BE2C (cell line): ENCODE measurements at regions not wholly inside any gene's neighbourhood (a gene's known extent, or its start where the extent isn't known, plus 50 kb on each side); places are given as distances from the start of the nearest gene placed in this dataset.

ENCODE experiments used
- DNase-seq: peaks from one replicate; pipeline ENCODE4 v3.0.0-alpha.2; 2020
- H3K27me3 ChIP-seq: fragments of 250-450 bp; sonication (Bioruptor Pico); 2 replicates; pipeline ENCODE4 v1.5.1; 2020; ENCODE audit warnings: mild to moderate bottlenecking
- H3K36me3 ChIP-seq: fragments of 250-450 bp; sonication (Bioruptor Pico); 2 replicates; pipeline ENCODE4 v1.5.1; 2020; ENCODE audit warnings: mild to moderate bottlenecking
- H3K4me1 ChIP-seq: fragments of 250-450 bp; sonication (Bioruptor Pico); 2 replicates; pipeline ENCODE4 v1.5.1; 2020
- H3K4me3 ChIP-seq: 2 replicates; pipeline ENCODE4 v1.5.1; 2011; ENCODE audit warnings: low read depth, low read length
- H3K9me3 ChIP-seq: fragments of 250-450 bp; sonication (Bioruptor Pico); 2 replicates; pipeline ENCODE4 v1.5.1; 2020
- CTCF ChIP-seq: IDR thresholded peaks from 2 replicates; pipeline ENCODE4 v1.5.1; 2012; ENCODE audit warnings: mild to moderate bottlenecking, low read depth, low read length

- H3K4me1 ChIP-seq, result no peaks in the 10 kb centered on the region
- no peak for DNase-seq
- no peak for TF ChIP-seq CTCF
- H3K4me3 ChIP-seq, result no peak overlapping the region
- no peaks in the 10 kb centered on the region for H3K36me3 ChIP-seq
- H3K9me3 ChIP-seq, result no peaks in the 10 kb centered on the region; the same call in none of the 2 replicates
- H3K27me3 ChIP-seq, result no peaks in the 10 kb centered on the region
Measured at GRCh38 chr22:47540011-47540410, 777.6 kb downstream of the TBC1D22A start.

- Histone ChIP-seq H3K4me1 (no peaks in the 10 kb centered on the region), H3K27me3 (no peaks in the 10 kb centered on the region), H3K9me3 (no peaks in the 10 kb centered on the region; the same call in none of the 2 replicates), H3K36me3 (no peaks in the 10 kb centered on the region), H3K4me3 (no peak overlapping the region)
- no peak for TF ChIP-seq CTCF
- no peak for DNase-seq
Measured at GRCh38 chr22:47539374-47539773, 776.9 kb downstream of the TBC1D22A start.

- H3K9me3 ChIP-seq, result no peaks in the 10 kb centered on the region; the same call in 1 of the 2 replicates
- TF ChIP-seq CTCF, result no peak
- DNase-seq, result no peak
- H3K36me3 ChIP-seq, result no peaks in the 10 kb centered on the region
- H3K4me1 ChIP-seq, result no peaks in the 10 kb centered on the region
- no peak overlapping the region for H3K4me3 ChIP-seq
- H3K27me3 ChIP-seq, result no peaks in the 10 kb centered on the region
Measured at GRCh38 chr22:47535681-47536080, 773.2 kb downstream of the TBC1D22A start.

GRCh38 chr22:47534804-47535410, 772.5 kb downstream of the TBC1D22A start:
- no peak for TF ChIP-seq CTCF
- Histone ChIP-seq H3K27me3 (no peaks in the 10 kb centered on the region), H3K9me3 (no peaks in the 10 kb centered on the region; the same call in 1 of the 2 replicates), H3K4me1 (no peaks in the 10 kb centered on the region), H3K36me3 (no peaks in the 10 kb centered on the region), H3K4me3 (no peak overlapping the region)
- DNase-seq, result no peak

GRCh38 chr22:47533961-47534803, 771.7 kb downstream of the TBC1D22A start:
- no peak for DNase-seq
- Histone ChIP-seq H3K4me1 (no peaks in the 10 kb centered on the region), H3K27me3 (no peaks in the 10 kb centered on the region), H3K36me3 (no peaks in the 10 kb centered on the region), H3K4me3 (no peak overlapping the region), H3K9me3 (no peaks in the 10 kb centered on the region; the same call in 1 of the 2 replicates)
- TF ChIP-seq CTCF, result no peak

- Histone ChIP-seq H3K4me3 (no peak overlapping the region), H3K36me3 (no peaks in the 10 kb centered on the region), H3K4me1 (no peaks in the 10 kb centered on the region), H3K27me3 (no peaks in the 10 kb centered on the region), H3K9me3 (no peaks in the 10 kb centered on the region; the same call in 1 of the 2 replicates)
- TF ChIP-seq CTCF, result no peak
- no peak for DNase-seq
Measured at GRCh38 chr22:47517062-47517461, 754.6 kb downstream of the TBC1D22A start.
